ENCODE measurements at regions not wholly inside any gene's neighbourhood (a gene's known extent, or its start where the extent isn't known, plus 50 kb on each side); places are given as distances from the start of the nearest gene placed in this dataset.
"Not testable (repeated sequence)": the region's sequence is repeated elsewhere in the genome, so short reads cannot be mapped to it uniquely, and the experiment has no call there.

DNA sequence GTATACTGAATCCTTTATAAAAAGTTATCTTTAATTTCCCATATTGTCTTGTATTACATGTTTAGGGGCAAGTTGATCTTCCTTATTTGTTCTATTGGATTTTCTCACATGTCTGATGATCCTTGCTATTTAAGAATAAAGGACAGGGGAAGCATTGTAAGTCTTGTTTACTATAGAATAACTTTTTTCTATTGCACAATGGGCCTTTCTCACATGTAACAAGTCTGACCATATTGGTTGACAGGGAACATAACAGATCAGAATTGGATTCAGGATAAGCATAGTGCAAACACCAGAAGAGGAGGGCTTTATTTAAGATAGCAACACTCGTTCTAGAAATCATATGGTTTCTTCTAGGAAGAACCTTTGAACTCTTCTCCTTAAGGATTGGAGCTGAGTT, 257.9 kb upstream of the RBMS3 start:
- POLR2A ChIA-PET: no interaction called here
- no peak for DNase-seq (ENCODE audit: low read depth, low spot score)
- Histone ChIP-seq H3K9me3 (ENCODE audit: control insufficient read depth, insufficient read depth, low read length) (no peaks in the 10 kb centered on the region), H3K4me3 (ENCODE audit: low read depth, low read length) (no peak overlapping the region), H3K27ac (ENCODE audit: low read depth, low read length) (no peak overlapping the region), H3K27me3 (ENCODE audit: control insufficient read depth, insufficient read depth, low read length) (no peaks in the 10 kb centered on the region)
- TF ChIP-seq, protein P1, sequence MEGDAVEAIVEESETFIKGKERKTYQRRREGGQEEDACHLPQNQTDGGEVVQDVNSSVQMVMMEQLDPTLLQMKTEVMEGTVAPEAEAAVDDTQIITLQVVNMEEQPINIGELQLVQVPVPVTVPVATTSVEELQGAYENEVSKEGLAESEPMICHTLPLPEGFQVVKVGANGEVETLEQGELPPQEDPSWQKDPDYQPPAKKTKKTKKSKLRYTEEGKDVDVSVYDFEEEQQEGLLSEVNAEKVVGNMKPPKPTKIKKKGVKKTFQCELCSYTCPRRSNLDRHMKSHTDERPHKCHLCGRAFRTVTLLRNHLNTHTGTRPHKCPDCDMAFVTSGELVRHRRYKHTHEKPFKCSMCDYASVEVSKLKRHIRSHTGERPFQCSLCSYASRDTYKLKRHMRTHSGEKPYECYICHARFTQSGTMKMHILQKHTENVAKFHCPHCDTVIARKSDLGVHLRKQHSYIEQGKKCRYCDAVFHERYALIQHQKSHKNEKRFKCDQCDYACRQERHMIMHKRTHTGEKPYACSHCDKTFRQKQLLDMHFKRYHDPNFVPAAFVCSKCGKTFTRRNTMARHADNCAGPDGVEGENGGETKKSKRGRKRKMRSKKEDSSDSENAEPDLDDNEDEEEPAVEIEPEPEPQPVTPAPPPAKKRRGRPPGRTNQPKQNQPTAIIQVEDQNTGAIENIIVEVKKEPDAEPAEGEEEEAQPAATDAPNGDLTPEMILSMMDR (IDR thresholded peaks at IDR 0.05; ENCODE audit: low read depth, low read length): no peak
- CTCF ChIA-PET: interaction anchor here (0.6 kb wide), 1 partner anchor 27 kb away, joined by 4 read pairs; no protein-coding TSS in a partner anchor

DNA sequence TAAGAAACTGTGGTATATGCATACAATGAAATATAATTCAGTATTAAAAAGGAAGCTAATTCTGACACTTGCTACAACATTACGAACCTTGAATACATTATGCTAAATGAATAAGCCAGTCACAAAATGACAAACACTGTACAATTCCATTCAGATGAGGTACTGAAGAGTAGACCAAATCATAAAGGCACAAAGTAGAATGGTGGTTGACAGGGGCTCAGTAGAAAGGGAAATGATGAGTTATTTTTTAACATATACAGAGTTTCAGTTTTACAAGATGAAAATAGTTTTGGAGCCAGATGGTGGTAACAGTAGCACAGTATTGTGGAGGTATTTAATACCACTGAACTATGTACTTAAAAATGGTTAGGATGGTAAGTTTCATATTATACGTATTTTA, 254.6 kb upstream of the RBMS3 start:
- no peaks in the 10 kb centered on the region for H3K27me3 ChIP-seq (ENCODE audit: control insufficient read depth, insufficient read depth, low read length)
- POLR2A ChIA-PET: no interaction called here
- H3K27ac ChIP-seq (ENCODE audit: low read depth, low read length): no peak overlapping the region
- DNase-seq (ENCODE audit: low read depth, low spot score): no peak
- TF ChIP-seq, protein P1 (IDR thresholded peaks at IDR 0.05; ENCODE audit: low read depth, low read length): no peak
- H3K9me3 ChIP-seq (ENCODE audit: control insufficient read depth, insufficient read depth, low read length): no peaks in the 10 kb centered on the region
- no peak overlapping the region for H3K4me3 ChIP-seq (ENCODE audit: low read depth, low read length)
- CTCF ChIA-PET: no interaction called here

DNA sequence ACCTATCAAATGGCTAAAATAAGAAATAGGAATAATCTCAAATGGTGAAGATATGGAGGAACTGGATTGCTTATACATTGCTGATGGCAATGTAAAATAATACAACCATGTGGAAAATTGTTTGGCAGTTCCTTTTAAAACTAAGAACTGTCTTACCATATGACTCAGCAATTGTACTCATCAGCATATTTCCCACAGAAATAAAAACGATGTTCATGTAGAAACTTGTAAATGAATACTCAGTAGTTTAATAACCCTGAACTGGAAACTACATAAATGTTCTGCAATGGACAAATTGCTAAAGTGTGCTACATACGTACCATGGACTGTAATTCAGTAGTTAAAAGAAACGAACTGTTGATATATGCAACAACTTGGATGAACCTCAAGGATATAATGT, 253.9 kb upstream of the RBMS3 start:
- H3K4me3 ChIP-seq (ENCODE audit: low read depth, low read length): no peak overlapping the region
- no peak for DNase-seq (ENCODE audit: low read depth, low spot score)
- H3K27me3 ChIP-seq (ENCODE audit: control insufficient read depth, insufficient read depth, low read length): no peaks in the 10 kb centered on the region
- TF ChIP-seq, protein P1 (IDR thresholded peaks at IDR 0.05; ENCODE audit: low read depth, low read length): no peak
- no peaks in the 10 kb centered on the region for H3K9me3 ChIP-seq (ENCODE audit: control insufficient read depth, insufficient read depth, low read length)
- CTCF ChIA-PET: no interaction called here
- no peak overlapping the region for H3K27ac ChIP-seq (ENCODE audit: low read depth, low read length)
- POLR2A ChIA-PET: no interaction called here

DNA sequence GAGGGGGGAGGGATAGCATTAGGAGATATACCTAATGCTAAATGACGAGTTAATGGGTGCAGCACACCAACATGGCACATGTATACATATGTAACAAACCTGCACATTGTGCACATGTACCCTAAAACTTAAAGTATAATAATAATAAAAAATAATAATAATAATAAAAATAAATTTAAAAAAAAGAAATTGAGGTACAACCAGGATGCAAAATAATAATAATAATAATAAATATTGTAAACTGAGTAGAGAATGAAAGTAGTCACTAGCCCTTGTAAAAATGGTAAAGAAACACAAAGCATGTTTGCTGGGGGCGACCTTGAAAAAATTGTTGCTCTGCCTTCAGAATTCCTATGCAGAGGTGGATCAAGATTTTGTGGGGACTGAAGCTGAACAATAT, 249.7 kb upstream of the RBMS3 start:
- H3K27ac ChIP-seq (ENCODE audit: low read depth, low read length); POLR2A ChIA-PET; H3K27me3 ChIP-seq (ENCODE audit: control insufficient read depth, insufficient read depth, low read length); H3K4me3 ChIP-seq (ENCODE audit: low read depth, low read length); H3K9me3 ChIP-seq (ENCODE audit: control insufficient read depth, insufficient read depth, low read length); CTCF ChIA-PET; DNase-seq (ENCODE audit: low read depth, low spot score): not testable (repeated sequence)

DNA sequence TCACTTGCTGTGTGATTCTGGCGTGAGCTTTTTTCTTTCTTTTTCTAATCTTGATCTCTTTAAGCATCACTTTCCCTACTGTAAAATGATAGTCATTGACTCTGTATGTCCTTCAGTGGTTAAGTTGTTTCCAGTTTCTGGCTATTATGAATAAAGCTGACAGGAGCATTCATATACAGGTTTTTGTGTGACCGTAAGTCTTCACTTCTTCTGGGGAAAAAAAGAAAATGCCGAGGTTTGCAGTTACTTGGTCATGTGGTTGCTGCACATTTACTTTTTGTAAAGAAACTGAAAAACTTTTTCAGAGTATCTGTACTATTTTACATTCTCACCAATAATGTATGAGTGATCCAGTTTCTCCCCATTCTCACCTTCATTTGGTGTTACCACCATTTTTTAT, 247.4 kb upstream of the RBMS3 start:
- CTCF ChIA-PET: interaction anchor here (1.1 kb wide), 1 partner anchor 365 kb away, joined by 3 read pairs; no protein-coding TSS in a partner anchor
- no peaks in the 10 kb centered on the region for H3K27me3 ChIP-seq (ENCODE audit: control insufficient read depth, insufficient read depth, low read length)
- TF ChIP-seq, protein P1 (IDR thresholded peaks at IDR 0.05; ENCODE audit: low read depth, low read length): no peak
- POLR2A ChIA-PET: no interaction called here
- DNase-seq (ENCODE audit: low read depth, low spot score): no peak
- no peak overlapping the region for H3K27ac ChIP-seq (ENCODE audit: low read depth, low read length)
- no peak overlapping the region for H3K4me3 ChIP-seq (ENCODE audit: low read depth, low read length)
- no peaks in the 10 kb centered on the region for H3K9me3 ChIP-seq (ENCODE audit: control insufficient read depth, insufficient read depth, low read length)

DNA sequence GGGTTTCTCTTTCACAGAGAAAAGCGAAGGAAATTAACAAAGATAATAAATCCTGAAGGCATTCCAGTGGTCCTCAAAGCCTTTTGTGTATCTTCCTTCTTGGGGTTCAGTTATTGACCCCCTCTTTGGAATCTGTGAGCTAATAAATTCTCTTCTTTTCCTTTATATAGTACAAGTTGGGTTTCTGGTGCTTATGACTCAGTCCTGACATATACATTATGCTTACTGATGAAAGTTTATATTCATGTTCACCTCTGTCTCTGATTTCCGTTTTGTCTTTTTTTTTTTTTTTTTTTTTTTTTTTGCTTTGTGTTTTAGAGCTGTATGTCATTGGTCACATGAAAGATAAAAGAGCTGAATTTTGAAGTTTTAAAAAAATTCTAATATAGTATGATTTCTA, 230.7 kb upstream of the RBMS3 start:
- TF ChIP-seq, protein P1 (IDR thresholded peaks at IDR 0.05; ENCODE audit: low read depth, low read length): no peak
- POLR2A ChIA-PET: no interaction called here

More for the DNA sequence above, 230.7 kb upstream of the RBMS3 start:
- Histone ChIP-seq H3K4me3 (ENCODE audit: low read depth, low read length) (no peak overlapping the region), H3K27ac (ENCODE audit: low read depth, low read length) (no peak overlapping the region), H3K27me3 (ENCODE audit: control insufficient read depth, insufficient read depth, low read length) (no peaks in the 10 kb centered on the region), H3K9me3 (ENCODE audit: control insufficient read depth, insufficient read depth, low read length) (no peaks in the 10 kb centered on the region)
- DNase-seq (ENCODE audit: low read depth, low spot score): no peak
- CTCF ChIA-PET: interaction anchor here (0.6 kb wide), 2 partner anchors 27 to 135 kb away, joined by 4 to 9 read pairs; no protein-coding TSS in a partner anchor
